NCI-H146 treated with DMSO at 0.1 percent for 48 hours (cell line): ENCODE measurements at regions not wholly inside any gene's neighbourhood (a gene's known extent, or its start where the extent isn't known, plus 50 kb on each side); places are given as distances from the start of the nearest gene placed in this dataset.
"Not testable (repeated sequence)": the region's sequence is repeated elsewhere in the genome, so short reads cannot be mapped to it uniquely, and the experiment has no call there.

ENCODE experiments used
- DNase-seq: peaks from one replicate; lab custom pipeline; 2025; ENCODE audit not compliant: unreplicated experiment; lab: John Stamatoyannopoulos, UW

DNA sequence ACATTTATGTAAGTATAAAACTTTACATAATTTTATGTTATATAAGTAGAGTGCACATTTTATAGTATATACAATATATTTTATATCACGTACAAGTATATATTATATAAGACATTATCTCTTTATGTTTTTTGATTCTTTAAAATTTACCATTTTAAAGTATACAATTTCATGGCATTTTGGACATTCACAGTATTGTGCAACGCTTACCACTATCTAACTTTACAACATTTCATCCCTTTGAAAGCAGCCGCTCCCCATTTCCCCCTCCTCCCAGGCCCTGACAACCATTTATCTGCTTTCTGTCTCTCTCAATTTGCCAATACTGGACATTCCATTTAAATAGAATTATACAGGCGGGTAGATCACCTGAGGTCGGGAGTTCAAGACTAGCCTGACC lies 512.5 kb downstream of the TSN start:
- DNase-seq = no peak

DNA sequence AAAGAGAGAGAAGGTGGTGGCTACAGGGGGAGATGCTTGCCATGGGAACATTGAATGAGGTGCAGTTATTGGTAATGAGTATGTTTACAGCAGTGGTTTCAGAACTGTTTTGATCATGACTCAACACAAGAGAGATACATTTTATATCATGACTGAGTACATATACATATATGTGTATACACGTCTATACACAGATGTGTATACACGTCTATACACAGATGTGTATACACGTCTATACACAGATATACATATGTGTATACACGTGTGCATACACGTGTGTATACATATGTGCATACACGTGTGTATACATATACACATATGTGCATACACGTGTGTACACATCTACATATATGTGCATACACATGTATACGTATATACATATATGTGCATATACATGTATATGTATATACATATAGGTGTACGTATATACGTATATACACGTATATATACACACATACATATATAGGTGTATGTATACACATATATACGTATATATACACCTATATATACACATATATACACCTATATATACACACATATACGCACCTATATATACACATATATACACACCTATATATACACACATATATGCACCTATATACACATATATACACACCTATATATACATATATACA lies 518.5 kb downstream of the TSN start:
- no peak for DNase-seq

DNA sequence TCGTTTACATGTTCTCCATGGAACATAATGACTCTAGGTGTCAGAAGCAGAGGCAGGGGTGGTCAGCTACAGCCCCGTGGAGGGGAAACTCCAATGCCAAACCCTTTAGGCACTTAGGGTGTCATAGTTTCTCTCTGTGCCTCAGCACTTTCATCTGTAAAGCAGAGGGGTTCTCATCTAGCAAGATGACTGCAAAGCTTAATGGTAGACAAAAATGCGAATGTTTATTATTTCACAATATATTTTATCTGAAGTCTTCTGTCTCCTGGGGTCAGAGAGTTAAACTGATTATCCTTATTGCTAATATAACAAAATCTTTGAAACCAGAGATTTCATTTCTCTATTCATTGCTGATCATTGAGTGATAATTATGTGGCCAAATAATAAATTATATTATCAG lies 522.5 kb downstream of the TSN start:
- no peak for DNase-seq

DNA sequence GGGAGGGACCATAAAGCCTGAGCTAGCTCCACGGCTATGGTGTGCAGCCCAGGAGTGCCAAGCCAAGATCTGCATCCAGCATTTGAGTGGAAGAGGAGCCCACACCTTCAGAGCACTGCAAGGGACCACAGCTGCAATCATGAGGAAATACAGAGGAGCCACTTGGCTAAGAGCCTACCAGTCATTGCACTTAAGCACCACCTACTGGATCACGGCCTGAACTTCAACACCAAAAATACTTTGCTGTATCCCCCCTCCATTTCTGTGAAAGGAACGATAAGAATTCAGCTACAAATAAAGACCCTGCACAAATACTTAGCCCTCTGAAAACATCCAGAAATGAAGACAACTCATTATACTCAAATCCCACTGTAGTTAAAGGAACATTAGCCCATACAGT lies 545.3 kb downstream of the TSN start:
- DNase-seq = no peak

DNA sequence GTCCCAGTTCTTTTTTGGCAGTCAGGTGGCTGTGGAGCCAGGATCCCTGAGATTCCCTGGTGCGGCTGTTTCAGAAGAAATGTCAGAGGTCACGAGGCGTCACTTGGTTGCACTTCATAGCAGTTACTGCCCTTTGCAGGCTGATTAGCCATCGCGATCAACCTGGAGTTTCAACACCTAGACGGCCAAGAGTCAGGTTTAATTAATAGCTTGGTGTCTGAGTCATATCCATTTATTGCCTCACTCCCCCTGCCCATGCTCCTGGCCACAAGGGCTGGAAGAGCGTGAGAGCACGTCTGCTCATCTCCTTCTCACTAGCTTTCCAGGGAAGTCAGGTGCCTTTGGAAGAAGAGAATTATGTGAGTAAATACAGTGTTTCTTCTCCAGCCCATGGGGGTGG lies 552.3 kb downstream of the TSN start:
- no peak for DNase-seq

DNA sequence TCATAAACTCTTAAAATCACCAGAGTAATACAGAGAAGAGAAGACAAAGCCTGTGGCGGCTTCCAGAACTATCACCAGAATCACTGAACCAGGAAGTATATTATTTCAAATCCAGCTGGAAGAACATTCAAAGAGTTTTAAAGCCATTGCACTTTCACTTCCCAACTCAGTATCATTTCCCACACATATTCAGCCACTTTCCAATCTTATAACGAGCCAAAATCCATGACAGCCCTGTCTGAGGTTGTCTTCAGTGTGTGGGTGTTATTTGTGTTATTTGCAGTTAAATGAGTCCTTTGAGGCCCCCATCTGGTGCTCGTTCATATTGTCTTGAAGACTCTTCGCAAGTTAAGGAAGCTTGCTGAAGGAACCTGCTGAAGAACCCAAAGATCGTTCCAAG lies 559.9 kb downstream of the TSN start:
- DNase-seq = no peak

DNA sequence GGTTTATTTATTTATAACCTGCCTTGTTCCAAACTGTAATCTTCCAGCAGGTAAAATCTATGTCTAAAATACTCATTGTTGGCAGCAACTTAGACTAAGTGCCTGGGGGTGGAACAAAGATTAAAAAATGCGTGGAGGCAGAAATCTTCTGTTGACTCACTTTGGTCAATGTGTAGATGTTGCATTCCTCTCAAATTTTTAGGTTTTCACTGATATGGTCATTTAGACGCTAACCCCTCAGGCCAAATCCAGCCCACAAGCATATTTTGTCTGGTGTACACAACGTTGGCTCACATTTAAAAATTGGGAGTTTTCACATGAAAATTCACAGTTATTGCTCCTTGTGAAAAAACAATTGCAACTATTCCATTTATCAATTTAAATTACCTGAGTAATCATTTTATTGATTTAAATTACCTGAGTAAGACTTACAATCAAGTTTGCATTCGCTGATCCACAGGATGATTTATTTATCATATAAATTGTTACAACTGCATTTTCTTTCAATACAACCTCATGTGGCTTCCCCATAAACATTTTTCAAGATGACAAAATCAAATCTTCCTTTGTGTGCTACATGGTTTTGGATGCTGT lies 564.2 kb downstream of the TSN start:
- DNase-seq = no peak

DNA sequence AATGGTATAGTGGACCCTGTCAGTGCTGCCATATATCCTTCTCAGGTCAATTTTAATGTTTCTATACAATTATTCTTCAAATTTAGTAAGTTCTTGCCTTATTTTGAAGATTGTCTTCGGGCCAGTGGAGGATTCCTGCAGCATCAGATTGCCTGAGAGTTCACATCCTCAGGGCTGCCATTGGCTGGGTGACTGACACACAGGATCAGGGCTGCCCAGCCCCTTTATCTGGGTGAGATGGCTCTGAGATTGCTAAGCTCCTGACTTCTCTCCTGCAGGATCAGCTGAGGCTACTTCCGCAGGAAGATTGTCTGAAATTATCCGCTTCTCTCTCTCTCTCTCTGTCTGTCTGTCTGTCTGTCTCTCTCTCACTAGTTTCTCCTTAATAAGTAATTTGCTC lies 567.4 kb downstream of the TSN start:
- no peak for DNase-seq

DNA sequence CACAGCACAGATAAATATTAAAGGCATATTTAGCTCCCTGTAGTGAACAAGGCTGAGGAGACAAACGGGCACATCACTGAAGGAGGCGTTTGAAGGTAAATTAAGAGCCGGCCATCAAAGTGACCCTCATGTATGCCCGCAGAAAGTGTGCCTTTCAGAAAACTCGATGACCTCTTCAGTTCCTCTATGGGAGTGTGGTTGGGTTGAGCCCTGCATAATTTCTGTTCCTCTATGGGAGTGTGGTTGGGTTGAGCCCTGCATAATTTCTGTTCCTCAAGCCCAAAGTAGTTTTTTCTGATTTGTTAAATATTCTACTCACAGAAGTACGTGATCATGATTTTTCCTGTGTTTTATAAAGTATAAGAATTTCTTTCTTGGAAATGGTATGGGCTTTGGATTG lies 568.5 kb downstream of the TSN start:
- no peak for DNase-seq

DNA sequence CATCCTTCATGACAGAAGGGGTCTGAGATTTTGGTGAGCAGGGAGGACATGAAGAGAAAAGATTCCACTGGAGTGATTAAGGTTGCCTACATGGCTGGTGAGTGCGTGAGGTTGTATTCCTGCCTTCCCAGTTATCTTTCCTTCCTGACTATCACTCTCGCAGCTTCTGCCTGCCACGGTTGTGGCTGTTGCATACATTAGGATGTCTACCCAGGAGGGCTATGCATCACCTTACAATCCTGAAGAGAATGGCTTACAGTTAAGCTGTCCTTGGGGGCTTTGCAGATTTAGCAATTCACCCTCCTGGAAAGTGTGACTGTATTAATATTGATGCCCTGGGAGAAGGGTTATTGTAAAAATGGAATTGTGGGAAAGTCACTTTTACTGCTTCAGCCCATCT lies 571.0 kb downstream of the TSN start:
- no peak for DNase-seq

DNA sequence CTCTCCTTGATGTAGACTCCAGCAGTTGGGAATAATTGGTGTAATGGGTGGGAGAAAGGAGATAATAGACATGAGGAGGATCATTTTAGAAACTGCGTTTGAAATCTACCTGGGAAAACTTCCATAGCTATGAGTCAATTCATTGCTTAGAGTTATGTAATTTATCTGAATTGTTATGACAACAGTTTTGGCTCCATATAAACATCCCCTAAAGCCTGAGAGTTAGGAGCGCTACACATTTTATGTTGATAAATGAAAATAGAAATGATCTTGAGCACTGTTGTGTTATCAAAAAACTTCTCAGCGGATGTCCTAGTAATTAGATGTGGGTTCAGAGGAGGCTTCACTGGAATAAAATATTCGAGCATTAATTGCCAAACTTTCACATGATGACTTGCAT lies 573.4 kb downstream of the TSN start:
- no peak for DNase-seq

DNA sequence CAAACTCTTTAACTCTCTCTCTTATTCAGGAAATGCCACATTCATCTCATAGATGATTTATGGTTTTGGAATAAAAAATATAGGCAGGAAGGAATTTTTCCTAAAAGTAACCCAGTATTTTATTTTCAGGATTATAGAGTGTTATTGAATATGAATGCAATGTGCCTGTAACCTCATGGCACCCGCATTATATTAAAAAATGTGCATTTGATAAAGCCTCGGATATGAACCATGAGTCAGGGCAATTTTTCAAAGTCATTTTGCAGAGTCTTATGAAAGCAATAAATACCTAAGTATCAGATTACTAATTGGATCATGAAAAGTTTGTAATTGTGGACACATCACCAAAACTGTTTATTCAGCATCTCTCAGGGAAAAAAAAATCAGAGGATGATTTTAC lies 573.8 kb downstream of the TSN start:
- DNase-seq = no peak

DNA sequence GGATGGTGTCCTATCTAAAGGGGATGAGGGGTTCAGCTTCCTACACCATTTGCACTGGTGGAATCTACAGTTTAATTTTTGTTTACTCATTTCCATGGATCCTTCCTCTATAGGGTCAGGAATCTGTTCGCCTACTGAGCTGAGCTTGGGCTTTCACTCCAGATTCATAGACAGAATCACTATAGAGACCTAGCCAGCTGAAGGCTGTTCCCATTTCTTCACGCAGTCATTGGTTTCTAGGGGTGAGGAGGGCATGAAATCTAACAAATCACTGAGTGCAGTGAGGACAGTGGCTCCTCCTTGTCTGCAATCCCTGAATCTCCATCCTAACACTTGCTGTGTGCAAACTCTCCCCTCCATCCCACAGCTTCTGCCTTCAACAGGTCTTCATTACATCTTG lies 578.5 kb downstream of the TSN start:
- no peak for DNase-seq

DNA sequence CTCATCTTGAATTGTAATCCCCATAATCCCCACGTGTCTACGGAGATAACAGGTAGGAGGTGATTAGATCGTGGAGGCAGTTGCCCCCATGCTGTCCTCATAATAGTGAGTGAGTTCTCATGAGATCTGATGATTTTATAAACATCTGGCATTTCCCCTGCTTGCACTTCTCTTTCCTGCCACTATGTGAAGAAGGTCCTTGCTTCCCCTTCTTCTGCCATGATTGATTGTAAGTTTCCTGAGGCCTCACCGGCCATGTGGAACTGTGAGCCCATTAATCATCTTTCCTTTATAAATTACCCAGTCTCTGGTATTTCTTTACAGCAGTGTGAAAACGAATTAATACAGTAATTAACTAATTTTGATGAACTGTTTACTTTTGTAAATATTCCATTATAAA lies 582.5 kb downstream of the TSN start:
- no peak for DNase-seq

DNA sequence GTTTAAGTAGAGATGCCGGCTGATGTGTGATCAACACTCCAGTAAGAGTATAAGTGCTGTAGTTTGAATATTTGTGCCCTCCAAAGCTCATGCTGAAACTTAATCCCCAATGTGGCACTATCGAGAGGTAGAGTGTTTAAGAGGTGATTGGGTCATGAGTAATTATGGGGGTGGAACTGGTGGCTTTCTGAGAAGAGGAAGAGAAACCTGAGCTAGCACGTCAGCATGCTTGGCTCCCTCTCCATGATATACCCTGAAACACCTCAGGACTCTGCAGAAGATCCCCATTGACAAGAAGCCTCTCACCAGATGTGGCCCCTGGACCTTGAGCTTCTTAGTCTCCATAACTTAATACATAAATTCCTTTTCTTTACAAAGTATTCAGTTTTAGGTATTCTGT lies 584.8 kb downstream of the TSN start:
- DNase-seq = no peak

DNA sequence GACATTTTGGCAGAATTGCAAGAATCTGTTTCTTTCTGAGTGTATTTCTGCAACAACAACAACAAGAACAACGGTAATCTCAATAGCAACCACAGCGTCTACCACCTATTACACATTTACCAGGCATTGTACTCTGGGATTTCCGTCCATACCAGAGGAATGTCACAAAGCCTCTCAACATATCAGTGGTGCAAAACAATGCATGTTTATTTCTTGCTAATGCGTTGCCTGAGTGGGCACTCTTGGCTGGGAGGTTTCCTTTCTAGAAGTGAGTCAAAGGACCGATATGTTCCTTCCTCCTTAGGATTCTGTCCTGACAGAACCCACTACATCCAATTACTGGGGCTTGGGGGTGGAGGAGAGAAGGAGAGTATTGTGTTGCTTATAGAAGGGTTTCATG lies 585.6 kb downstream of the TSN start:
- DNase-seq = no peak

DNA sequence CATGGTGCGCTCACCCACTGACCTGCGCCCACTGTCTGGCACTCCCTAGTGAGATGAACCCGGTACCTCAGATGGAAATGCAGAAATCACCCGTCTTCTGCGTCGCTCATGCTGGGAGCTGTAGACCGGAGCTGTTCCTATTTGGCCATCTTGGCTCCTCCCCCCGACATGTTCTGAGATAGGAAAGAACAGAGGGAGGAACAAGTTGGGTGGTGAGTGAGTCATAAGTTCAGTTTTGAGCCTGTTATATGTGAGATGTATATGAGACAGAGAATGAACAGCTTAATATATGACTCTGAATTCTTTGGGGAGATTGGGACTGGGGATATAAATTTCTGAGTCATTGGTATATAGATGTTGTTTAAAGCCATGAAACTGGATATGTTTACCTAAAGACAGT lies 596.7 kb downstream of the TSN start:
- DNase-seq = not testable (repeated sequence)

DNA sequence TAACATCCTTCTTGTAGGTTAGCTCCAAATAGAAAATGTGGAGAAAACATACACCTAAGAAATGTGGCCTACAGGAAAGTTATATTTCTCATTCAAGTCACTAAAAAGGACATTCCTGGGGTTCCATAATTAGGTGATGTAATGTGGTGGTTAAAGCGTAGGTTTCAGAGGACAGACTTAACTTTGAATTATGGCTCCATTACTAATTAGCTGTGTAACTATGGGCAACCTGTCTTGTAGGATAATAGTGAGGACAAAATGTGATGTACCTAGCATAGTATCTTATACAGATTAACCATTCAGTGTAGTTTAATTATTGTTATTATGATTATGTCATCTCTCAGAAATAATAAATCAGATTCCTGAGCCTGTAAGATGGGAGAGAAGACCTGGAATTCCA lies 602.5 kb downstream of the TSN start:
- DNase-seq = no peak

DNA sequence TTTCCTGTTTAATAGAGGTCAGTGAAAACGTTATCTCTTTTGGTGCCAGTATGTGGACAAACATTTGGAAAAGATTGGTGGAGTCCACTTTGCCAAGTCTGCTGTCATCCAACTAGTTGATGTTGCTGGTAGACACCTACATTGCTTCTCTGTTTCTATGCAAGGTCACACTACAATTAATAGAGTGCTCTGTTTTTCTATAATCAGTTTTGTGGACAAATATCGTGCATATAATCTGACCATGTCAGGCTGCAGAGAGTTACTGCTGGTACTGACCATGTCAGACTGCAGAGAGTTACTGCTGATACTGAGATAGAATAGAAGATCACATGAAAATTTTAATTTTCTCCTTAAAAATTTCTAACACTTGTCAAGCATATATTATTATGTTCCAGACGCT lies 603.3 kb downstream of the TSN start:
- no peak for DNase-seq

DNA sequence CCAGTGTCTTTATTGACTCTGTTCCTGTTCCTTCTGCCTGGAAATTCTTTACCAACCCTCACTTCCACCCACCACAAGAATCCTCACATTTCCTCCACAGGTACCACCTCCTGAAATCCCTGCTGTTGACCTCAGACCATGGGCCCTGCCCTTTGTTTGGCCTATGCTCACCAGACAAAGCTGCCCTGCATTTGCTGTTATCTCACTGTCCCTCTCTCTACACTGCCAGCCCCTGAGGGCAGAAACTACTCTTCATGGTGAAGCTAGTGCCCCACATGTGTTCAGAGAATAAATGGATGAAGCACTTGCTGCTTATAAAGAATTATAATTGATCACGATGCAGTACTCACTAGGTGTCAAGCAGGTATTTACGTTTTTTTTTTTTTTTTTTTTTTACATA lies 608.4 kb downstream of the TSN start:
- no peak for DNase-seq

DNA sequence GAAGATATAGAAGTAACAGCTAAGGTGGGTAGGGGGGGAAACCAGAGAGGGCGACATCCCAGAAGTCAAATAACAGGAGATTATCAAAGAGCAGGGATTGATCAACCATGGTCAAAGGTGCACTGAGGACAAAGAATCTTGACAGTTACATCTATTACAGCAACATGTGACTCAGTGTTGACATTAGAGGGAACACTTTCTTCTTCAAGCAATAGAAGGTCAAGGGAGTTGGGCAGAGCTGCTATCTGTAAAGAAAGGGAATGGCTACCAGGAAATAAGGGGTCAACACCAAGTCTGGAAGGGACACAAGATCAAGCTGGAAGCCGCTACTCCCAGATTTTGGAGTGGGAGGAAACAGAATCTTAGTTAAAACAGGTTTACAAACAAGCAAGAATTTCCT lies 611.0 kb downstream of the TSN start:
- DNase-seq = no peak

DNA sequence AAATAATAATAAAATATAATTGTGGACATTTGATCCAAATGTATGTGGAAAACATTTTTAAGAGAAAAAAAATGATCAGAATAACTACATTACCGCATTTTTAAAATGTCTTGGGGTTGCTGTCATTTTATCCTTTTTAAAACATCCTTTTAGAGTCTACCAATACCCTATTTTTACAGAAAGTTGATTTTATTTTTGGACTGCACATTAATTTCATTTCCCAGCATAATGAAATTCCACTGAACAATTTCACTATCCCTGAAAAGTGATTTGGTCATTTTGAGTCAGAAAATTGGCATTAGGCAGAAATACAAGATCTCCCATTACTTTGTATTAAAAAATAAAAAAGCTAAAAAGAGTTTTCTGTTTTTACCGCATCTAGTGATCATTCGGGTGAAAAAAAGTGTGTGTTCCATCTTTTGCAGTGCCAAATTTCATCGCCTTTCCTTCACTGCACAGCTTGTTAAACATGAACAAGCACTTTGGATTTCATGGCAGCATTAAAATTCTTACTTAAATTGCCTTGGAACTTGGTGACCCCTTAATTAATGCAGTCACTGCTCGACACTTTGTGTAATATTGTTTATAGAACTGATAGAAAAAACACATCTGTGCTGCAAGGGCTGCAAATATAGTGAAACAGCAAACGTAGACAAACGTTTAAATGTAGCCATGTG lies 611.7 kb downstream of the TSN start:
- DNase-seq = no peak

DNA sequence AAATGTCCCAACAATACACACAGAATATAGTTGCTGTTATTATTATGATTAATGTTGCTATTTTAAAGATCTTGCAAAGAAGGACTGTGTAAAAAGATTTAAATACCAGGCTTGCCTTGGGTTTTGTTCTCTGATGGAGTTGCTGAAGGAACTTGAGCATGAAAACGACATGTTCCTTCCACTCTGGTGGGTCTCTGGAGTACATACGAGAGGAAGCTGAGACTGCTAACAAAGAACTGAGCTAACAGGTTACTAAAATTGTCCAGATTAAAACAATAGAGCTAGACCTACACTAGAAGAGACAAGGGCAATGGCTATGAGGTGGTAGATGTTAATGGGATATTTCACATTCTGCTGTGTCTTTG lies 612.2 kb downstream of the TSN start:
- no peak for DNase-seq
